HUDEP-2 (cell line): ENCODE measurements at regions not wholly inside any gene's neighbourhood (a gene's known extent, or its start where the extent isn't known, plus 50 kb on each side); places are given as distances from the start of the nearest gene placed in this dataset.
A peak's percentile ranks its signal among the peaks of the same experiment; 100 is the strongest.
"Not testable (repeated sequence)": the region's sequence is repeated elsewhere in the genome, so short reads cannot be mapped to it uniquely, and the experiment has no call there.

Experiments used
- DNase-seq, 76 experiments: peaks; one replicate each; lab custom pipeline; 2025; ENCODE audit not compliant: unreplicated experiment in 76 of 76; lab: John Stamatoyannopoulos, UW

DNA sequence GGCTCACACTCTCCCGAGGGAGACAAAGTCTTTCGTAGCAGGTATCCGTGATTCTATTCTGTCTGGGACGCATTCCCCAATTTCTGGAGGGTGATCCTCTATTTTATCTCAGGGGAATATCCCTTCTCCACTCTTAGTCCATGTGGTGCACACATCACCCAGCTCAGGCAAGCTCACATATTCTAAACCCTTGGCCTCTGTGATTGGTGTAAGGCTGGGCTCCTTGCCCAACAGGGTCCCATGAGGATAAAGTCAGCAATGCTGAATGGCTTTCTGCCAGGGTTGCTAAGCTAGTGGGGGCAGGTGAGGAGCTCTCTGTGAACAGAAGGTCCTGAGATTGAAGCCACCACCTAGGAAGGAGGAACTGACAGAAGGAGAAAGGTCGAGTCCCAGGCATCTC, 137.2 kb downstream of the CDH26 start:
- DNase-seq, result no peak

DNA sequence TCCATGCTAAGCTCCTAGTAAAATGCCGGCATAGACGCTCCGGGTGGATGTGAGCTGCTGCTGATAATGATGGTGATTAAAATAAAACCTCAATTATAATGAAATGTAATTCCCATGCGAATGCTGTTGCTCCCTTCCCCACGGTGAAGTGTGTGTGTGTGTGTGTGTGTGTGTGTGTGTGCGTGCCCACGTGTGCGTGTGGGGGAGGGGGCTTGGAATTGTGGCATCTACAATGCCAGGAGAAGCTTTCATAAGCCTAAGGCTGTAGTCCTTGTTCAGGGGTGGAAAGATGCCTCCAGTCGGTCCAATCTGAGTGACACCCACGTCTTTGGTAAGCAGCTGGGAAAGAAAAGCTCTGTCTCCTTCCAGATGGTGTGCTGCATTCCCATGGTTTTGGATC, 137.9 kb downstream of the CDH26 start:
- DNase-seq, result no peak

DNA sequence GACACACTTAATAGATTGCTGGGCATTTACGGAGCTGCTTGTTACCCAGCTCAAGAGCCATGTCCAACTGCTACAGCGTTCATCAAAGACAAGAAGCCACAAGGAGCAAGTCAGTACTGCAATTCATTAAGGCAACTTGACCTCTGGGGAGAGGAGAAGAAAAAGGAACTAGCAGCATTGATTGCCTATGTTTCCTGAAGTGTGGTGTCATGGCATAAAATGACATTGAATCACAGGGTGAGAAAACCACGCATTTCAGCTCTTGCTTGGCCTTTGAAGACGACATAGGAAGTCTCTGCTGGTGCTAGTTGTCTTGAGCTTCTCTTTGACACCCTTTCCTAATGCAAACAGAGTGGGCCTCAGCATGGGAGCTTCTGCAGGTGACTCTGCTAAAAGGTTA, 139.1 kb downstream of the CDH26 start:
- DNase-seq, result no peak

DNA sequence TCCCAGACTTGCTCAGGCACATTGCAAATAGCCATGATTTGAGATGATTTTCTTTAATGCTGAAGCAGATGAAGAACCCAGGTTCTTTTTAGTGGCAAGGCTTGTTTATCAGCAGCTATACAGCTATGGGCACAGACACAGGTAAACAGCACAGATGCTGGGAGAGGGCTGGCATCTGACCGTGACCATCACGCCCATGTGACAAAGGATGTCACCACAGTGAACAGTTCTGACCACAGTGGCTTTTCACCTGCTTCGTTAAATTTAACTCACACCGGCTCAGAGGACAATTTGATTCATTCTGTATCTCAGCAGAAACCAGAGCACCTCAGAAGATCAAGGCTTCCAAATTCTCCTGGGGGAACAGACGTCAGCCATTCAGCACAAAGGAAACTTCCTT, 142.6 kb downstream of the CDH26 start:
- DNase-seq, result no peak

DNA sequence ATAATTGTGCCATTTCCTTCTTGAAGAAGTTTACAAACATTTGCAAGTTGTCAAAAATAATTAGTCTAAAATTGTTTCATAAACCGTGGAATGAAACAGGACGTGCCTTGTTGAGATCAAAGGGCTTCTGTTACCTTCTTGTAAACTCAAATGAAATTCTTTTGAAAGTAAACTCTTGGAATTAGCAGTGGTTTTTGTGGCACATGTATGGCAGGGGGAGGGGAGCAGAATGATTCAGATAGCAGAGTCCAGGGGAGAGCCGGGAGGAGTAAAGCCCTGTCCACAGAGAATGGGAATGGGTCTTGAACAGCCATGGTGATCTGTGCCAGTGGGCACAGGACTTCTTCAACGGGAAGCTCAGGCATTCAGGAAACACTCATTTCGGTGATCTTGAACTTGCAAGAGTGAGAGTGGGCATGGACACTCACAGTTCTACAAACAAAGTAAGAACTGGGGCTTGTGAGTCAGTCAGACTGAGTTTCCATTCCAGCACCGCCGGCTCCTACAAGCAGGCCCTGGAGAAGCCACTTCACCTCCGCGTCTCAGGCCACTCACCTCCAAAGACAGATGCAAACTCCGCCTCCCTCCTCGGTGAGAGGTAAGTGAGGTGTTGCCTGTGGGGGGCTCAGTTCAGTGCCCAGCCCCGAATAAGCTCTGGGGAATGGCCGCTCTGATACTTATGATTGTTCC, 143.1 kb downstream of the CDH26 start:
- DNase-seq, result no peak

DNA sequence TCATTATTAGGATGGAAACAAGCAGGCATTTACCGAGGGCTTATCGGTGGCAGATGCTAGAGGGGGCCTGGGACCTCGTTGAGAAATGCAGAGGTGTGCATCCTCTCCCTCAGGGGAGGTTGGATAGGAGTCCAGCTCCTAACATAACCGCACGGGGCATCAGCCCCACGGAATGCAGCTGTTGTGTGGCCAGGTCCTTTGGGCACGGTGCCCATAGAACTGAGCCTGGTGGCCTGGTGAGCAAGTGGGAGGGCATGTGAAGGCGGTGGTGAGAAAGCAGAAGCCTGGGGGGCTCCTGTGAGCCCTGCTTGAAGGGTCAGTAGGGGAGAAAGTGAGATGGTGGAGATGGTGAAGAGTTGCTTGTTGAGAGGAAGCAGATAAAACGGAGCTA, 143.7 kb downstream of the CDH26 start:
- no peak for DNase-seq

DNA sequence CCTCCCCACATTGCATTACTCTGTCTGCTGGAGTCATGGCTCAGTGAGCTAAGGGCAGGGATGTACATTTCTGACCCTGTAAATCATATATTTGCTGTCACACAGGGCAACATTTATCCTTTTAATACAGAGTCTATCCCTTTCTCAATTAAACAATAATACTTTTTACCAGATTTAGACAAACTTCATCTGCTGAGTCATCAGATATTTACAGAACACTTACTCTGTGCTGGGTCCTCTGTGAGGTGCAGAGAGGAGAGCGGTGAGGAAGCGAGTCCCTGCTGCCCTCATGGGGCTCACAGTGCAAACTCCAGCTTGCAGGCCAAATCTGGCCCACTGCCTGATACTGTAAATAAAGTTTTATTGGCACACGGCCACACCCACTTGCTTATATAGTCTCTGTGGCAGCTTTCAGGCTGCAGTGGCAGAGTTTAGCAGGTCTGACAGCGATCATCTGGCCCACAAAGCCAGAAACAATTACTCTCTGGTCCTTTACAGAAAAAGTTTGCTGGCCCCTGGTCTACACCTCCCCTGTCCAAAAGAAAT, 144.5 kb downstream of the CDH26 start:
- no peak for DNase-seq

DNA sequence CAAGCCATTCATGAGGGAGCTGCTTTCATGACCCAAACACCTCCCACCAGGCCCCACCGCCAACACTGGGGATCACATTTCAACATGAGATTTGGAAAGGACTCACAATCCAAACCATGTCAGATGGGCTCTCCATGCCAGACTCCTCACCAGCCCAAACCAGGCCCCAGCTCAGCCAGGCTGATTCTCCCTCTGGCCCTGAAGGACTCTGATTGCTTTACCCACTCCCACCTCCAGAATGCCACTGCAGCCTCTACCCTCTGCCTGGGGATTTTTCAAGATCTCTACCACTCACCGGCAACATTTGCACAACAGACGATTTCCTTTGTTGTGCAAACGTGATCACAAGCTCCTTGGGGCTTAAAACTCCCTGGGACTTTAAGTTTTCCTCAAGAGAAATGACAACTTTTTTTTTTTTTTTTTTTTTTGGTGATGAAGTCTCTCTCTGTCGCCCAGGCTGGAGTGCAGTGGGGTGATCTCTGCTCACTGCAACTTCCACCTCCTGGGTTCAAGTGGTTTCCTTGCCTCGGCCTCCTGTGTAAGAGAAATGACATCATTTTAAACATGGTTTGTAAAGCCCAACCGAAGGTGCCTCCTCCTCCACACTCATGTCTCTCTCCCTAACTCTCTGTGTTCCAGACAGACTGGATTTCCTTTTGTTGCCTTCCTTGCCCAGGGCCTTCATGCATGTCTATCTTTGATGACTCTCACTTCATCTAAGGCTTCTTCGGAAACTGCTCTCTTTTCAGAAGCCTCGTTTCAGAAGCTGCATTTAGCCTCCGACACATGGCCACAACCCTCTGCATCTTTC, 147.0 kb downstream of the CDH26 start:
- no peak for DNase-seq

- not testable (repeated sequence) for DNase-seq
These were observed 148.0 kb downstream of the CDH26 start for GRCh38 chr20:60106186-60106585.

- no peak for DNase-seq
These were observed 149.6 kb downstream of the CDH26 start for GRCh38 chr20:60107621-60108390.

DNA sequence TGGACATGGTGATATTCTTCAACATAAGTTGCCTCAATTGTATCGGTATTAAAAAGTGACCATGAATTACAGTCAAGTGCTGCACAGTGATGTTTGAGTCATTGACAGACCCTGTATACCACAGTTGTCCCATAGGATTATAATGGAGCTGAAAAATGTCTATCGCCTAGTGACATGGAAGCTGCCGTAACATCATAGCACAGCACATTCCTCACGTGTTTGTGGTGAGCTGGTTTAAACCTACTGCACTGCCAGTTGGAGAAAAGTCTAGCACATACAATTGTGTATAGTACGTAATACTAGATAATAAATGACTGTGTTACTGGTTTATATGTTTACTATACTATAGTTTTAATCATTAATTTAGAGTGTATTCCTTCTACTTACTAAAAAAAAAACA, 150.2 kb downstream of the CDH26 start:
- no peak for DNase-seq

GRCh38 chr20:60113024-60113724, 155.0 kb downstream of the CDH26 start:
- no peak for DNase-seq

DNA sequence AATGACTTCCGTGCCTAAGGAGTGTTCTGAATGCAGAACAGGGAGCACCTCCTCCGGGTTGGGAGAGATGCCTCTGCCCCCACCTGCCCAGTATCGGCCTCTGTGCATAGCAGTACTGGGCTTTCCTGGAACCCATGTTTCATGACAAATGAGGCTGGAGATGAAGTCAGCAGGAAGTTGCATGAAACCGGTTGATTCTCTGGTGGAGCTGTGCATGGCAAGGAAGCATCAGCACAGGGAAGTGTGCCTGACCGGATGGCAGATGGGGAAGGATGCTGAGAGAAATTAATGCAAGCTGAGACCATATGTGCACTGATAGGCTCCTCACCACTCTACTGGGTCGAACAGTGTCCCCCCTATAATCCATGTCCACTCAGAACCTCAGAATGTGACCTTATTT, 155.5 kb downstream of the CDH26 start:
- DNase-seq, result no peak

DNA sequence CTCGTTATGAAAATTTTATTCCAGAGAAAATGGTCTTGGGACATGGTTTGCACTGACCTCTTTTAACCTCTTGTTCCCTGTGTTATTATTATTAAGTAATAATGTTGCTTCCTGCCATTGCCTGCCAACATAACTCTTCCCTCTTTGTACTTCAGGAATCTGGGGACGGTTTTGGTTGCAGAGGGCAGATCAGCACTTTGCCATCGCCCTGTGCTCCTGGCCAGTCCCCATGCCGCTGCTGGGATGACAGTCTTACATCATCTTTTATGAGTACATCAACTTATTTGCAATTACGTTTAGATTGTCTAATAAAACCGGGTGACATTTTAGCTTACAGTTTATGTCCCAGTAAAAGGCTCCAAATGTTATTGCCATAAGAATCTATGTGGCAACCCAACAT, 157.2 kb downstream of the CDH26 start:
- DNase-seq, result no peak

DNA sequence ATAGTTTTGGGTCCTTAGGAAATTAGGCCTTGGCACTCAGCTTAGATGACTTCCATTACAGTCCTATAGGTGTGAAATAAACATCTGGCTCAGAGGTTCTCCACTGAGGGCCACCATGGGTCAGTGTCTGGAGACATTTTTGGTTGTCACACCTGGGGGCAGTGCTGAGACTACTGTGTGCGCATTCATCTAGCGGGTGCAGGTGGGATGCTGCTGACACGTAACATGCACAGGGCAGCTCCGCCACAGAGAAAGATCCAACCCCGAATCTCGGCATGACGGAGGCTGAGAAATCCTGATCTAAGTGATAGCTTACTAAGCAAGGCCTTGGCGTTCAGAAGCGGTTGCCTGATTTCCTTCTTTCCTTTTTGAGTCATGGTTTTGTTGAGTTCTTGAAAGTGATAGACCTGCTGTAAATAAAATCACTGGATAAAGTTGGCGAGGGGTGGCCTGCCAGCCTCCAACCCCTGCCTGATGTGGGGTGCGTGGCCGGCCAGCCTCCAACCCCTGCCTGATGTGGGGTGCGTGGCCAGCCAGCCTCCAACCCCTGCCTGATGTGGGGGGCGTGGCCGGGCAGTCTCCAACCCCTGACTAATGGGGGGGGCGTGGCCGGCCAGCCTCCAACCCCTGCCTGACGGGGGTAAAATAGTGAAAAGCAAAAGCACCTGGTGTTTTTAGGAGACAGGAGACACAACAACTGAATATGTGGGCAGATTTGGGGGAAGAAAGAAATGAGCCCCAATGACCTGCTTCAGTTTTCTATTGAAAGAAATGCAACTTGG, 158.1 kb downstream of the CDH26 start:
- peak in 9 of 76 experiments; percentile 2 to 24 (median 15) for DNase-seq

GRCh38 chr20:60117065-60117464, 158.8 kb downstream of the CDH26 start:
- DNase-seq, result no peak

GRCh38 chr20:60121903-60122302, 163.7 kb downstream of the CDH26 start:
- DNase-seq, result no peak

DNA sequence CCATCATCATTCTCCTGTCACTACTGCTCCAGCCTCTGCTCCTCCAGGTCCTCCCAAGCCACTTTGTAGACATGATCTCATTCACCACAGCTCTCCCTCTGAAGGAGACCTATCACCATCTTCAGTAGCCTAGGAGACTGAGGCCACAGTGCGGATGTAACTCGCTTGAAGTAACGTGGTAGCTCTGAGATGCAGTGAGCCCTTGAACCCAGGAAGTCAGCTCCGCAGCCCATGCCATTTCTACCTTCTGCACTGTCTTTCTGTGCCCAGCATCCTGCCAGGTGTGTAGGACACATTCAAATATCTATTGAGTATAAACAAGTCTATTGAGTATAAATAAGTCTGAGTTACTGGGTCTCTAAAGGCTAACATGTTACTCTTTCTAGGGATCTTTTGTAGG, 164.4 kb downstream of the CDH26 start:
- DNase-seq, result no peak

DNA sequence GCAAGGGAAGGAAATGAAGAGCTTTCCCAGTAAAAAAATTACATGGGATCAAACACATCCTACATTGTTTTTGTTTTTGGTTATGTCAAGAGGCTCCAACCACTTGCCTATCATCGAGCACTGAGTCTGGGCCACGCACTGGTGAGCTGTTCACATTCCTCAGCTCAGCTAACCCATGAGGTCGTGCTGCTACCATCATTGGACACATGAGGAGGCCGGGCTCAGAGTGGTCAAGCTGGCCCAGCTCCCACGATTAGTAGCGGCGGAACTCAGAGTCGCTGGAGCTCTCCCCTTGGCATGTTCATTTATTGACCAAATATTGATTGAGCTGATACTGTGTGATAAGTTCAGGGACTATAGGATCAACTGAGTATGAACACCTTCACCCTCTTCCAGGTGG, 164.9 kb downstream of the CDH26 start:
- DNase-seq, result no peak

- DNase-seq, result no peak
These were observed 165.4 kb downstream of the CDH26 start for GRCh38 chr20:60123652-60124051.
